GM19238 (cell line): ENCODE measurements at regions not wholly inside any gene's neighbourhood (a gene's known extent, or its start where the extent isn't known, plus 50 kb on each side); places are given as distances from the start of the nearest gene placed in this dataset.

Experiments
- DNase-seq: peaks from one replicate; pipeline ENCODE4 v3.0.0; 2011; ENCODE audit warnings: low spot score; ENCODE audit not compliant: insufficient read length

DNA sequence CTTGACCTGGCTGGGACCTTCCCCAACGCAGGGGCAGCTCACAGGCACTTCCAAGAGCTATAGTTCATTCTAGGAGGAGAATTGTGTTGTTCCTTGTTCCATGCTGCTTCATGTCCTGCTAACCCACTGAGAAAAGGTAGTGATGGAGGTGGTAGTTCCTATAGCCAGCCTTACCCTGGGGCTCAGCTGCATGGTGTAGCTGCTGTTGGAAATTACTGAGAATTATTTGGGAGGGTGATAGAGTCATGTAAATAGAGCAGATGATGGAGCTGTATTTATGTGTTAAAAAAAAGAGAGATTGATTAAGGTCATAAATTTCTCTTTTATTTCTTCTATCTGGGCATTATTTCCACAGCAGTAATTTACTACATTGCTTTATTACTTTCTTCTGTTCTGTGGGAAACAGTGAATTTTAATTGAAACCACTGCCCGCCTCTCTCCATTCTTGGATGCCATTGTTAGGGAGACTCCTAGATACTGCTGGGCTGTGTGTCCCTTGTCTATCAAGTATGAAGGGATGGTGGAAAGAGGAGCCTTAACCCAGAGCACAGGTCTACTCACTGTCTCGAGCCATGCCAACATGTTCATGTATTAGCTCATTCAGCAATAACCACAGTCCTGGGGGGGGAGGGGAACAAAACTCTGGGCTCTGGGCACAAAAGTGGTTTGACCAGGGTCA, 309.2 kb downstream of the FAT3 start:
- DNase-seq, result no peak

DNA sequence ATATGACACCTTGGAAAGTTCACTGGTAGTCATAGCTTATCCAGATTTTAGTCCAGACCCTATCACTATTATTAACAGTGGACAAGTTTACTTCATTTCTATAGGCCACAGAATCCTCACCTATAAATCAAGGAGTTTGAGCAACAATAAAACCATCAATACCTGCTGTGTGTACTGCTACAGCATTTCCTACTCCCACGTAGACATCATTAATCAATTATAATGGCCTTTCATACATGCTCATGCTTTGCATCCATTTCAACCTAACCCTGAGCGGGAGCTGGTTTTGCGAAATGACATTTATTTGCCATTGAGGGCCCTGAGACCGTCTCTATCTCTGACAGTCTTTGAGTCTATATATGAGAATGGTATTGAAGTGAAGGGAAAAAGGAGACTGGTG, 312.3 kb downstream of the FAT3 start:
- DNase-seq, result no peak

DNA sequence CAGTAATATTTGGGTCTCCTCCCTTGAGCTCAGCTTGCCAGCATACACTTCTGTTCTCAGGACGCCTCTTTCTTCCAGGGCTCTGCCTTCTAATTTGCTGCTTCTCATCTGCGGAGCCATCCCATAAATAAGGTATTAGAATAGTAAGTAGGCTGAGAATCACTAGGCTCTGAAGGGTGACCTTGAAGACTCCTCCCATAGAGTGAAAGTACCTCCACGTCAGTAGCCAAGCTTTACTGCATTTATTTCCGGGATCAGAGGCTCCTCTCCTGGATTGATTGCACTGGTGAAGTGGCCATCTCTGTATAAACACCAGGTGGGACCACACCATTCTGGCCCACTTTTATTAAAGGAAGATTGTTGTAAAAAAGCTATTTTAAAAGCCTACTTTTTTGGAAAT, 315.5 kb downstream of the FAT3 start:
- DNase-seq, result no peak

DNA sequence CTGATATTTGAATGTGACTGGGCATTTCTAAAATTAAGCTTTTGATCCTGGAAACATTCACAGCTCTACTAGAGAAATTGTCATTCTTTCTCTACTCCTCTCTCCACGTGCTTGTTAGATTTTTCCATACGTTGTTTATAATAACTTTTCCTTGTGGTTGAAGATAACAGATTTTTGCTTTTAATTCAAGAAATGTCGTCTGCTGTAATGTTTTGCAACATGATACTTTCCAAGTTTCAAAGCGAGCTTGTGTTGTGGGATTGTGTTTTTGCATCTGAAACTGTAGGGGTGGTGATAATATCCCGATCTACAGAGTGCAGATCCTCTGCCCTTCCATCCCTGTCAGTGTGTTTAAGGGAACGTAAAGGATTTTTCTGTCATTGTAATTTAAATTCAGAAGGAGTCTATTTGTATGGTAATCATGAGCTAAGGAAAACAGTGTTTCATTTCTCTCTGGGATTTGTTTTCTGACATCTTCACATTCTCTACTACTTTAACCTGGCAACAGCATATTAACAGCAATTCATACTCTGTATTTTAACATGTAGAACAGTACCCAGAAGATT, 321.4 kb downstream of the FAT3 start:
- DNase-seq, result no peak

DNA sequence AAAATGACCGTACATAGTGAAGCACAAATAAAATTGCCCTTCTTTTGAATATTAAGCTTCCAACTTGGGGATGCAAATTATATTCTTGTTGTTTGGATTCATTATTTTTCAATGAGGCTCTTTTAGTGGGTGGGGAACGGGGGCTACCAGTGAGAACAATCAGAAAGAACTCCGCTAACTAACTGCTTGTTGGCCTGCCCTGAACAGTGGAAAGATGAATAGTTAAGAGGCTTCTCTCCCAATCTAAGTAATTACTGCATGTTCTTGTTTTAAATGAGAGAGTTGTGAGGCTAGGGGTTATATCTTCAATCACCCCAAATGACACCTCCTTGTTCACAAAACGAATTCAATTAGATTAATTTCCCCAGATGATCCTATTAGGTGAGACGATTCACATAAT, 322.0 kb downstream of the FAT3 start:
- DNase-seq, result no peak

DNA sequence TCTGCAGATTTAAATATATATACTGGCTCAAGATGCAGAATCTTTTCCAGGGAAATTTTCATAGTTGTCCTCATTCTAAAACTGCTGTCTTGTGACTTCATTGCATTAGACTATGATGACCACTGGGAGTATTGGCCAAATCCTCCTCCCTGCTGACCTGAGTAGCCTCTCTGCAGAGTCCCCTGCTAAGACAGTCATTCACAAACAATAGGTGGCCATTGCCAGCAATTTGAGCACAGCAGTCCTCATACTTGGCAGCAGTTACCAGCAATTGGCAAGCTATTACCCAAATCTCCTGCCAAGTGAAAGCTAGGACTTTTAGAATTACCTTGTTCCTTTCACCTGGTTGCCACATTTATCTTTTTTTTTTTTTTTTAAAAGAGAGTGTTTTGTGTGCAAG, 325.8 kb downstream of the FAT3 start:
- no peak for DNase-seq

GRCh38 chr11:92550871-92551270, 326.3 kb downstream of the FAT3 start:
- no peak for DNase-seq

DNA sequence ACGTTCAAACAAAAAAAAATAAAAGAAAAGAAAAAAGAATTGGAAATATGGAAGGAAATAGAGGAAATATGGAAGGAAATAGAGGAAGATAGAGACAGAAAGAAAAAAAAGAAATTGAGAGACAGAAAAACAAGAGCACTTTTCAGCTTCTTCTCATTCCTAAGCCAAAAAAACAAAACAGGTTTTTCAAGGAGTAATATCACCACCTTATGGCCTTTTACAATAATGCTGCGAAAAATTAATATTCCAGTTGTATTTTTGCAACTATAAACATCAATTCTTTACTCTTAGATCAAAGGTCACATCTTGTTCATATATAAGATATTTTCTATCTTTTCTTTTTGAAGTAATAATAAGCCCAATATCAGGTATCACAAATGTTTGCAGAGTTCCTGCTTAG, 328.3 kb downstream of the FAT3 start:
- DNase-seq, result no peak

DNA sequence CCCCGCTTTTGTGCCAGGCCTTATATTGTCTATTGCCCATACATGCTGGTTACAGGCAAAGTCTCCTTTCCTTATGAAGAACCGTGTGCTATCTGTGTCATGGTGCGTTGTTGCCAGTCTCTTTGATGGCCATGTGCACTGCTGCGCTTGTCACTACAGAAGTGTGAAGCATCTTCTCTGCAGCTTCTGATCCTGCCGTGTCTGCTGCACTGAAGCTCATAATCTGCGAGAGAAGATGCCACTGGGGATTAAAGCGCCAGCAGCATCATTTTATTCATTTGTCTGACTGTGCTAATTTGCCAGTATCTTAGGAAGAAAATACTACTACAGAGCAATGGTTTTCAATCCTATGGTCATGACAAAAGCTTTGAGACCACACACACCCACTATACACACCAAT, 330.1 kb downstream of the FAT3 start:
- DNase-seq, result no peak

GRCh38 chr11:92556431-92556830, 331.8 kb downstream of the FAT3 start:
- no peak for DNase-seq

- DNase-seq, result no peak
These were observed 333.3 kb downstream of the FAT3 start for GRCh38 chr11:92557879-92558278.

DNA sequence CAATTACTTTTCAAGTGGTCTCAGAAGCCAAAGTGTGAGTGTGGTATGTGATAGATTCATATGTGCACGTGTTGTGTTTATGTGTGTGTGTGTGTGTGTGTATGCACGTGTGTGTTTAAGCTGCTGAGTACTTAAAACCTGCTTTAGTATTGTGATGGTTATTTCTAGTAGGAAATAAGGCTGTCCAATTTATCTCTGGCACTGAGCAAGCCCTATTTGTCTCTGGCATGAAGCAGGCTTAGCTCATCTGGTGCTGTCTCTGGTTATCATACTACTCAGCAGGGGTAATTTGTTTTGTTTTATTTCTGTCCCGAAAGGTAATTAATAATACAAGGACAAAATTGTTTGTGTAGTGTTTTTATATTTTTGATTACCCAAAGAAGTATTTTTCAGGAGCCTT, 333.7 kb downstream of the FAT3 start:
- DNase-seq, result no peak

DNA sequence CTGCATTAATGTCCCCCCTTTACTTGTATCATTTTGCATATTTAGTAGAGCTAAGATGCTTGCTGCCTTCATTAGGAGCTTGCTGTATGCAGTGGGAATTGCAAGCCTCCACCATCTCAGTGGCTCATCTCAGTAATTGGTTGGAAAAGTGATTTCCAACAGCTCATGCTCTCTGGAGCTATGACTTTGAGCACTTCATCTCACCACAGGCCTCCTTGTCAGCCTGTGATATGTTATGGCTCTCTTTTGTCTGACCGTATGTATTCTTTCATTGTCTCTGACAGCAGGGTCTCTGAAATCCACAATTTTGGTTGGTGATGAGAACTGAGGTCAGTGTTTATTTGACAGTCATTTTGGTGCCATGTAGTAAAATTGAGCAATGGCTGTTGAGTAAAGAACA, 345.1 kb downstream of the FAT3 start:
- no peak for DNase-seq

GRCh38 chr11:92572559-92572958, 347.9 kb downstream of the FAT3 start:
- no peak for DNase-seq

DNA sequence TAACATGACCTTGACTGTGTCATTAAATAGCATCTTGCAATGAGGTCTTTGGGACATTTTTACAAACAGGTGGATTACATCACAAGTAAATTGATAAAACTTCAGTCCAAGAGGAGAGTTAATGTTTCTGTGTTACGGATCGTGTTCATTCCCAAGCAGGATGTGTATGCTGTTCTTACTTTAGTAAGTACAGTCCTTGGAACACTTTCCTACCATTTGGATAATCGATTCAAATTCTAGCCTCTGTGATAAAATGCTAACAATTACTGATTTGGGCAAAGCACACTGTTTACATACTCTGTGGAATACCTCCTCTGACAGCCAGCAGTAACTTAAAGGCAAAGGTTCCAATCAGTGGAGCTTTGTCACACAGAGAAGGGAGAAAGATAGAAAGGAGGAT, 351.7 kb downstream of the FAT3 start:
- DNase-seq, result no peak

DNA sequence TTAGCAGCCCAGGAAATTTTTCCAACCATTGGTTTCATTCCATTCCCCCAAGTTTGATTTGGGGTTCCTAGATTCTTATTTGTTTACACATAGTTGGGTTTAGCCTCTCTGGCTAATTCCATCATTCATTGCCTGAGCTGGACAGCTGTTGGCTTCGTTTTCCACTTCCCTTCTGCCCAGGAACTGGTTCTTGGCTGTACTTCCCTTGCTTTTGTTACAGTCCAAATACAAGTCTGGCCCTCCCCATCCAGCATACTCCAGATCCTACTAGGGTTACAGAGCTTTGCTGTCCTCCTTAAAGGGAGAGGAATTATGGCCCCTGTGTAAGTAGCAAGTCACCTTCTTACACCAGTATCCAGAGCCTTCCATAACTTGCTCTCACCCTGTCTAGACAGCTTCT, 356.3 kb downstream of the FAT3 start:
- no peak for DNase-seq

GRCh38 chr11:92588393-92588792, 363.8 kb downstream of the FAT3 start:
- no peak for DNase-seq

DNA sequence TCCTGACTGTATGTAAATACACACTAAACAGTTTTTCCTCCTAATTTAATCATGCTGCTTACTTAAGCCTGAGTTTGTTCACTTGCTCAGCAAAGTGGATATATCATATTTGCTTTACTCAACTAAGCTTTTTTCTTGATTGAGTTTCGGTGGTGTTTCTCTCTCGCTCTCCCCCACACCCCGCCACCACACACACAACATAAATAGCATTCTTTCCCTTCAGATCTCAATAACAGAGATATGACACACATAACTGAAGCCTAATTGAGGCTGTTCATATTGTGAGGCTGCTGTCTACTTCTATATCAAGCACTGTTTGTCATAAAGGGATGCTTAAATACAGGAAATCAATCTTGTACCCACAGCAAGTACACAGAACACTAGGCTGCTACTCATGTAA, 364.9 kb downstream of the FAT3 start:
- no peak for DNase-seq

- DNase-seq, result no peak
These were observed 366.9 kb downstream of the FAT3 start for GRCh38 chr11:92591521-92591920.

DNA sequence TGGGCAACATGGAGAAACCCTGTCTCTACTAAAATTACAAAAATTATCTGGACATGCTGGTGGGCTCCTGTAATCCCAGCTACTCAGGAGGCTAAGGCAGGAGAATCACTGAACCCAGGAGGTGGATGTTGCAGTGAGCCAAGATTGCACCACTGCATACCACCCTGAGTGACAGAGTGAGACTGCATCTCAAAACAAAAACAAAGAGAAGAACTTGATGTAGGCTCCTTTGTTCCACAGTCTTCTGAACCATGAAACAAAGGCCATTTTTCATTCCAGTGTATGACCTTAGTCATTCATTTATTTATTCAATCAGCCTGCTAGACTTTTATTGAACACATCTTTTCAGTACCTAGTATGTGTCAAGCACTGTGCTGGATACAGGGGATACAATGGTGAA, 369.6 kb downstream of the FAT3 start:
- DNase-seq, result no peak

- DNase-seq, result no peak
These were observed 370.4 kb downstream of the FAT3 start for GRCh38 chr11:92595052-92595451.

- DNase-seq, result no peak
These were observed 372.1 kb downstream of the FAT3 start for GRCh38 chr11:92596596-92597317.

- DNase-seq, result no peak
These were observed 368.4 kb upstream of the MTNR1B start for GRCh38 chr11:92601048-92601447.
